PC-9 (cell line): ENCODE measurements at regions not wholly inside any gene's neighbourhood (a gene's known extent, or its start where the extent isn't known, plus 50 kb on each side); places are given as distances from the start of the nearest gene placed in this dataset.

Source experiments
- BruUV-seq: library from RNA; stranded (reverse); fragments of 400-500 nt; replicated peaks from 2 replicates; lab custom pipeline; 2021; lab: Mats Ljungman, UMichigan
- CTCF ChIA-PET: fragments of 300-600 bp; sonication (Branson Sonifier 250); formaldehyde crosslinking; loops from one replicate; lab custom pipeline; 2022; ENCODE audit warnings: antibody characterized with exemption; lab: Charles Lee
- POLR2A ChIA-PET: fragments of 300-600 bp; sonication (Branson Sonifier 250); formaldehyde crosslinking; loops from one replicate; lab custom pipeline; 2022; ENCODE audit warnings: antibody characterized with exemption; ENCODE audit not compliant: unreplicated experiment; lab: Charles Lee
- DNase-seq, 2 experiments: peaks; one replicate each; pipeline versions ENCODE4 v3.0.0 to v3.0.0-alpha.2; 2015 to 2022; ENCODE audit warnings: mixed read lengths in 1 of 2
- H2AFZ ChIP-seq: fragments of 200-600 bp; sonication (generic); 2 replicates; pipeline ENCODE4 v1.8.1; 2017; ENCODE audit warnings: antibody characterized with exemption
- H3F3A ChIP-seq: fragments of 200-600 bp; sonication (generic); 2 replicates; pipeline ENCODE4 v1.8.1; 2017; ENCODE audit warnings: antibody characterized with exemption, mild to moderate bottlenecking, low read depth; ENCODE audit not compliant: insufficient read depth
- H3K27ac ChIP-seq: fragments of 200-600 bp; sonication (generic); 2 replicates; pipeline ENCODE4 v1.6.1; 2016; ENCODE audit warnings: mixed run types
- H3K27me3 ChIP-seq: fragments of 200-600 bp; sonication (generic); 2 replicates; pipeline ENCODE4 v1.6.1; 2016; ENCODE audit warnings: low read depth, mixed run types; ENCODE audit not compliant: insufficient read depth
- H3K36me3 ChIP-seq: fragments of 200-600 bp; sonication (generic); 2 replicates; pipeline ENCODE4 v1.6.1; 2016; ENCODE audit warnings: low read depth, mixed run types
- H3K4me1 ChIP-seq: fragments of 200-600 bp; sonication (generic); replicated peaks from 2 replicates; pipeline ENCODE4 v1.6.1; 2016; ENCODE audit warnings: mixed run types; ENCODE audit not compliant: insufficient read depth
- H3K4me2 ChIP-seq: fragments of 200-600 bp; sonication (generic); 2 replicates; pipeline ENCODE4 v1.6.1; 2017; ENCODE audit warnings: mixed run types
- H3K4me3 ChIP-seq: fragments of 200-600 bp; sonication (generic); 2 replicates; pipeline ENCODE4 v1.6.1; 2016; ENCODE audit warnings: mixed run types
- H3K79me2 ChIP-seq: fragments of 200-600 bp; sonication (generic); 2 replicates; pipeline ENCODE4 v1.6.1; 2017; ENCODE audit warnings: low read depth, mixed run types
- H3K9me2 ChIP-seq: fragments of 200-600 bp; sonication (generic); 2 replicates; pipeline ENCODE4 v1.8.1; 2017; ENCODE audit warnings: mild to moderate bottlenecking; ENCODE audit not compliant: insufficient read depth
- H3K9me3 ChIP-seq: fragments of 200-600 bp; sonication (generic); 2 replicates; pipeline ENCODE4 v1.8.1; 2016; ENCODE audit warnings: low read depth; ENCODE audit not compliant: insufficient read depth
- H4K20me1 ChIP-seq: fragments of 200-600 bp; sonication (generic); 2 replicates; pipeline ENCODE4 v1.8.1; 2017; ENCODE audit not compliant: insufficient read depth
- EZH2 ChIP-seq: fragments of 200-600 bp; sonication (generic); IDR thresholded peaks from 2 replicates; pipeline ENCODE4 v1.8.0; 2017; ENCODE audit warnings: antibody characterized with exemption, low read depth
- intact Hi-C: fragments of 100-400 bp; cut with micrococcal nuclease; formaldehyde crosslinking; loops from one replicate; pipeline ENCODE4 v1.10.0; 2022; ENCODE audit not compliant: unreplicated experiment
- TF ChIP-seq, protein P1 (sequence below): fragments of 200-600 bp; sonication (generic); conservative IDR thresholded peaks from 2 replicates; pipeline ENCODE4 v1.6.1; 2017; ENCODE audit warnings: mixed run types, antibody characterized with exemption, mild to moderate bottlenecking, moderate library complexity

DNA sequence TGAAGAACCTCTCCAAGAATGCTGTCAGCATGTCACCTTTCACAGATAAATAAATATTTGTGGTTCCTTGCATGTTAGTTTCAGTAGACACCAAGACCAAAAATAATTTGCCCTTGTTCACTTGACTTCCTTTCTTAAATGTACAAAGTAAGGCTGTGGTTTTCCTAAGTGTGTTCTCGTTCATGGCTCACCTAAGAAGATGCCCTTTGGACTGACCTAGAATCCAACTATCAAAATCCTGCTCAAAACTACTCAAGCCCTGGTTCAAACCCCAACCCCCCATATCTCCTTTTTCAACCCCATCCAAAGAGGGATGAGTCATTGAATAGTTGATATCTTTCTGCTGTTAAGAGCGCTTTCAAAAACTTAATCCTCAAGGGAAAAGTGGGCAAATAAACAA is 247.8 kb upstream of the ZNF507 start:
- Histone ChIP-seq H3K27me3 (peaks cover 16% of the 10 kb centered on the region; the same call in 1 of the 2 replicates), H4K20me1 (no peaks in the 10 kb centered on the region), H3K4me2 (no peak overlapping the region), H3K36me3 (no peaks in the 10 kb centered on the region), H2AFZ (no peak overlapping the region), H3K9me3 (no peaks in the 10 kb centered on the region), H3F3A (no peaks in the 10 kb centered on the region), H3K27ac (no peak overlapping the region), H3K4me3 (no peak overlapping the region), H3K9me2 (no peaks in the 10 kb centered on the region), H3K4me1 (no peaks in the 10 kb centered on the region), H3K79me2 (no peaks in the 10 kb centered on the region)
- ChIA-PET CTCF (no interaction called here), POLR2A (no interaction called here)
- TF ChIP-seq EZH2, result no peak
- TF ChIP-seq, protein P1, sequence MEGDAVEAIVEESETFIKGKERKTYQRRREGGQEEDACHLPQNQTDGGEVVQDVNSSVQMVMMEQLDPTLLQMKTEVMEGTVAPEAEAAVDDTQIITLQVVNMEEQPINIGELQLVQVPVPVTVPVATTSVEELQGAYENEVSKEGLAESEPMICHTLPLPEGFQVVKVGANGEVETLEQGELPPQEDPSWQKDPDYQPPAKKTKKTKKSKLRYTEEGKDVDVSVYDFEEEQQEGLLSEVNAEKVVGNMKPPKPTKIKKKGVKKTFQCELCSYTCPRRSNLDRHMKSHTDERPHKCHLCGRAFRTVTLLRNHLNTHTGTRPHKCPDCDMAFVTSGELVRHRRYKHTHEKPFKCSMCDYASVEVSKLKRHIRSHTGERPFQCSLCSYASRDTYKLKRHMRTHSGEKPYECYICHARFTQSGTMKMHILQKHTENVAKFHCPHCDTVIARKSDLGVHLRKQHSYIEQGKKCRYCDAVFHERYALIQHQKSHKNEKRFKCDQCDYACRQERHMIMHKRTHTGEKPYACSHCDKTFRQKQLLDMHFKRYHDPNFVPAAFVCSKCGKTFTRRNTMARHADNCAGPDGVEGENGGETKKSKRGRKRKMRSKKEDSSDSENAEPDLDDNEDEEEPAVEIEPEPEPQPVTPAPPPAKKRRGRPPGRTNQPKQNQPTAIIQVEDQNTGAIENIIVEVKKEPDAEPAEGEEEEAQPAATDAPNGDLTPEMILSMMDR, result no peak
- BruUV-seq, result no TSS peak
- DNase-seq, result no peak
- intact Hi-C loops, result no loop called here

DNA sequence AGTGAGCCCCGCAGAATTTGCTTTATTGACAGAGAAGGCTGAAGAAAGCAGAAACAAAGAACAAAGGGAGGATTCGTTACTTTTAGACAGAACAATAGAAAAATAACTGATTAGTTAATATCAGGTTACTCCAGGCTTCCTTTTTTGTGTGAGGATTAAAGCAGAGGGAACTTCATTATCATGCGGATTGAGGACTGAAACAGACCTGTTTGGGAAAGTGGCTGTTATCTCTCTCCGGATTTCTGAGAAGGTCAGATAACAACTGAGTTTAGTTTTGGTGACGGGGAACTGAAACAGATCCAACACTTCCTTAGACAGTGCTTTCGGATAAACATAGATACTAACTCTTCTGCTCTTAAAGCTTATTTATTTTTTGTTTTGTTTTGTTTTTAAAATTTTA is 246.4 kb upstream of the ZNF507 start:
- Histone ChIP-seq H4K20me1 (no peaks in the 10 kb centered on the region), H3K4me2 (no peak overlapping the region), H3K27me3 (peaks cover 29% of the 10 kb centered on the region), H2AFZ (no peak overlapping the region), H3K27ac (no peak overlapping the region), H3K4me1 (no peaks in the 10 kb centered on the region), H3F3A (no peaks in the 10 kb centered on the region), H3K9me3 (no peaks in the 10 kb centered on the region), H3K36me3 (no peaks in the 10 kb centered on the region), H3K79me2 (no peaks in the 10 kb centered on the region), H3K4me3 (no peak overlapping the region), H3K9me2 (no peaks in the 10 kb centered on the region)
- intact Hi-C loops, result no loop called here
- TF ChIP-seq, protein P1, result no peak
- no peak for TF ChIP-seq EZH2
- no TSS peak for BruUV-seq
- no peak for DNase-seq
- ChIA-PET POLR2A (no interaction called here), CTCF (no interaction called here)

DNA sequence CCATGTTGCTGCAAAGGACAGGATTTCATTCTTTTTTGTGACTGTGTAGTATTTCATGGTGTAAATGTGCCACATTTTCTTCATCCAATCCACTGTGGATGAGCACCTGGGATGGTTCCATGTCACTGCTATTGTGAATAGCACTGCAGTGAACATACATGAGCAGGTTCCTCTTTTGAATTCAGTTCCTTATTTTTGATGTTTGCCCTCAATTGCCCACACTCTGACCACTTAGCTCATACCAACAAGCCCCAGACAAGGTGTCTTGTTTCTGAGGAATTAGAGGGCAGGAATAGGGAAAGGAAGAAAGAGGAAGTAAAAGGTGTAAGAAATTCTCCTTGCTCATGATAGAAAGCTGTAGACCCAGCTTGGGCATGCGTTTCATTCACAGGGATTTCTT is 244.2 kb upstream of the ZNF507 start:
- no TSS peak for BruUV-seq
- no peak for DNase-seq
- no peaks in the 10 kb centered on the region for H3K9me3 ChIP-seq
- no peaks in the 10 kb centered on the region for H3K4me1 ChIP-seq
- H3K27me3 ChIP-seq, result peaks cover 48% of the 10 kb centered on the region
- H3K9me2 ChIP-seq, result no peaks in the 10 kb centered on the region
- TF ChIP-seq EZH2, result no peak
- TF ChIP-seq, protein P1, result no peak
- no peaks in the 10 kb centered on the region for H3K36me3 ChIP-seq
- no peak overlapping the region for H2AFZ ChIP-seq
- intact Hi-C loops, result no loop called here
- H3K27ac ChIP-seq, result no peak overlapping the region
- no peaks in the 10 kb centered on the region for H4K20me1 ChIP-seq
- ChIA-PET POLR2A (no interaction called here), CTCF (no interaction called here)
- H3F3A ChIP-seq, result no peaks in the 10 kb centered on the region
- H3K4me2 ChIP-seq, result no peak overlapping the region
- no peaks in the 10 kb centered on the region for H3K79me2 ChIP-seq
- H3K4me3 ChIP-seq, result no peak overlapping the region
